Breast epithelium (tissue), 3 donors: ENCODE measurements at regions not wholly inside any gene's neighbourhood (a gene's known extent, or its start where the extent isn't known, plus 50 kb on each side); places are given as distances from the start of the nearest gene placed in this dataset.

Source experiments
- CTCF ChIP-seq, 3 donors: fragments of 450-650 bp; IDR thresholded peaks; one replicate each; pipeline ENCODE4 v1.5.1; 2016 to 2017; ENCODE audit warnings: antibody characterized with exemption in 3 of 3, mild to moderate bottlenecking in 3 of 3, moderate library complexity in 3 of 3
- POLR2A ChIP-seq: fragments of 450-650 bp; IDR thresholded peaks from one replicate; pipeline ENCODE4 v1.6.1; 2016; ENCODE audit warnings: antibody characterized with exemption, mild to moderate bottlenecking, moderate library complexity

- TF ChIP-seq CTCF (IDR thresholded peaks at IDR 0.05) (no peak), POLR2A (no peak)
Measured at GRCh38 chr15:39216816-39217215, 364.1 kb upstream of the THBS1 start.
